NCI-H1092 (cell line): ENCODE measurements at regions not wholly inside any gene's neighbourhood (a gene's known extent, or its start where the extent isn't known, plus 50 kb on each side); places are given as distances from the start of the nearest gene placed in this dataset.

Source experiments
- DNase-seq: peaks from one replicate; lab custom pipeline; 2025; lab: John Stamatoyannopoulos, UW

GRCh38 chr3:170780955-170781354, 89.0 kb downstream of the RPL22L1 start:
- no peak for DNase-seq

- DNase-seq = no peak
Observed at GRCh38 chr3:170780471-170780870, 89.5 kb downstream of the RPL22L1 start.

GRCh38 chr3:170778240-170779217, 91.5 kb downstream of the RPL22L1 start:
- DNase-seq = no peak

- DNase-seq = no peak
Observed at GRCh38 chr3:170777564-170777926, 92.5 kb downstream of the RPL22L1 start.

- no peak for DNase-seq
Observed at GRCh38 chr3:170776887-170777563, 93.0 kb downstream of the RPL22L1 start.

GRCh38 chr3:170773682-170774425, 96.1 kb downstream of the RPL22L1 start:
- DNase-seq = no peak

GRCh38 chr3:170772175-170772574, 97.8 kb downstream of the RPL22L1 start:
- DNase-seq = no peak

- no peak for DNase-seq
Observed at GRCh38 chr3:170768334-170768801, 101.6 kb downstream of the RPL22L1 start.

GRCh38 chr3:170767576-170767941, 102.4 kb downstream of the RPL22L1 start:
- no peak for DNase-seq

GRCh38 chr3:170766823-170767575, 103.0 kb downstream of the RPL22L1 start:
- no peak for DNase-seq

- DNase-seq = no peak
Observed at GRCh38 chr3:170766253-170766652, 103.7 kb downstream of the RPL22L1 start.

- no peak for DNase-seq
Observed at GRCh38 chr3:170765419-170766078, 104.4 kb downstream of the RPL22L1 start.

- DNase-seq = no peak
Observed at GRCh38 chr3:170764017-170764416, 106.0 kb downstream of the RPL22L1 start.

GRCh38 chr3:170762064-170762463, 107.9 kb downstream of the RPL22L1 start:
- DNase-seq = no peak

GRCh38 chr3:170761103-170761502, 108.9 kb downstream of the RPL22L1 start:
- no peak for DNase-seq

- no peak for DNase-seq
Observed at GRCh38 chr3:170760174-170760526, 109.8 kb downstream of the RPL22L1 start.

GRCh38 chr3:170759511-170760173, 110.4 kb downstream of the RPL22L1 start:
- no peak for DNase-seq

- no peak for DNase-seq
Observed at GRCh38 chr3:170757038-170757437, 113.0 kb downstream of the RPL22L1 start.

- no peak for DNase-seq
Observed at GRCh38 chr3:170754311-170754693, 115.7 kb downstream of the RPL22L1 start.

GRCh38 chr3:170753421-170754310, 116.3 kb downstream of the RPL22L1 start:
- no peak for DNase-seq
